BE2C (cell line): ENCODE measurements at regions not wholly inside any gene's neighbourhood (a gene's known extent, or its start where the extent isn't known, plus 50 kb on each side); places are given as distances from the start of the nearest gene placed in this dataset.

Experiments
- DNase-seq: peaks from one replicate; pipeline ENCODE4 v3.0.0-alpha.2; 2020
- H3K27me3 ChIP-seq: fragments of 250-450 bp; sonication (Bioruptor Pico); 2 replicates; pipeline ENCODE4 v1.5.1; 2020; ENCODE audit warnings: mild to moderate bottlenecking
- H3K36me3 ChIP-seq: fragments of 250-450 bp; sonication (Bioruptor Pico); 2 replicates; pipeline ENCODE4 v1.5.1; 2020; ENCODE audit warnings: mild to moderate bottlenecking
- H3K4me1 ChIP-seq: fragments of 250-450 bp; sonication (Bioruptor Pico); 2 replicates; pipeline ENCODE4 v1.5.1; 2020
- H3K4me3 ChIP-seq: 2 replicates; pipeline ENCODE4 v1.5.1; 2011; ENCODE audit warnings: low read depth, low read length
- H3K9me3 ChIP-seq: fragments of 250-450 bp; sonication (Bioruptor Pico); 2 replicates; pipeline ENCODE4 v1.5.1; 2020
- CTCF ChIP-seq: IDR thresholded peaks from 2 replicates; pipeline ENCODE4 v1.5.1; 2012; ENCODE audit warnings: mild to moderate bottlenecking, low read depth, low read length

GRCh38 chr4:43362875-43363636 lies 470.5 kb downstream of the GRXCR1 start:
- H3K4me3 ChIP-seq: no peak overlapping the region
- no peak for TF ChIP-seq CTCF
- no peaks in the 10 kb centered on the region for H3K9me3 ChIP-seq
- no peaks in the 10 kb centered on the region for H3K27me3 ChIP-seq
- DNase-seq: no peak
- no peaks in the 10 kb centered on the region for H3K4me1 ChIP-seq
- no peaks in the 10 kb centered on the region for H3K36me3 ChIP-seq

DNA sequence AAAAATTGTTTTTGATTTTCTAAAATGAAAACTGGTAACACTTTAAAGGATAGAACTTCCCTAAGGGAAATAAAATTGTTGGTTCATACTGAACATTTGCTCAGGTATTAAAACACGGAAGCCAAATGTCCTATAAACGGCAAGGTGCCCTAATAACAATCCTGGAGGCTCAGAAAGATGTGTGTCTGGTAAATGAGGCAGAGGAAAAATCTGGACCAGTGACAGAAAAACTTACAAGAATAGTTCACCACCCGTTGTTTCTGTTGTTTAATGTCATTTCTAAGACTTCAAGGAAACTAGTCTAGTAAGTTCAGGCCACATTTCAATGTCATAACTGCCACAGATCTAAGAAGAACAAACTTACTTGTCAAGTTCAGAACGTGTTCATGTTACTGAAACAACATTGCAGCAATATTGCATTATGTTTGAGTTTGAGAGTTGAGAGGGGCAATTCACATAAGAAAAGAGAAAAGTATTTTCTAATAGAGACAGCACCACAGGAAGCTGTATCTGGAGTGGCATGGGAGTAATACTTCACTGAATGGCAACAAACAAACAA lies 476.6 kb downstream of the GRXCR1 start:
- Histone ChIP-seq H3K36me3 (no peaks in the 10 kb centered on the region), H3K9me3 (no peaks in the 10 kb centered on the region), H3K4me1 (no peaks in the 10 kb centered on the region), H3K4me3 (no peak overlapping the region), H3K27me3 (no peaks in the 10 kb centered on the region)
- no peak for DNase-seq
- no peak for TF ChIP-seq CTCF

DNA sequence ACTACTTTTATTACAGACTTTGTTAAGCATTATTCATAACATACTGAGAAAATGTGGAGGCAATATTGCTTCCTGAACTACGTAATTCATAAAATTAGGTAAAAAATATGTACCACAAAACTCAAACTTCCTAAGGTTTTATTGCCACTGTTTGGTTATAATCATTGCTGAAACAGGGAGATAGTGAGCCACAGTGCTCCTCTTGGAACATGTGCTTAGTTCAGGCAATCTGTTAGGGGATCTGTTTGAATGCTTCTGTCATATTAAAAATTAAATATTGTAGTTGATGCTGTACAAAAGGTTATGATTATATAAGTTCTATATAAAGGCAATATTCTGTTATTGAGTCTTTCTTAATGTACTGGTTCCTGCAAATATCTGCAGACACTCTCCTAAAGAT lies 480.7 kb downstream of the GRXCR1 start:
- TF ChIP-seq CTCF: no peak

GRCh38 chr4:43374216-43374751 lies 481.8 kb downstream of the GRXCR1 start:
- no peak for TF ChIP-seq CTCF
- Histone ChIP-seq H3K36me3 (no peaks in the 10 kb centered on the region), H3K9me3 (no peaks in the 10 kb centered on the region), H3K27me3 (no peaks in the 10 kb centered on the region), H3K4me3 (no peak overlapping the region), H3K4me1 (no peaks in the 10 kb centered on the region)
- DNase-seq: no peak

More for the DNA sequence above, 480.7 kb downstream of the GRXCR1 start:
- Histone ChIP-seq H3K9me3 (no peaks in the 10 kb centered on the region), H3K4me3 (no peak overlapping the region), H3K27me3 (no peaks in the 10 kb centered on the region), H3K36me3 (no peaks in the 10 kb centered on the region), H3K4me1 (no peaks in the 10 kb centered on the region)
- DNase-seq: no peak

- TF ChIP-seq CTCF: no peak
- H3K4me3 ChIP-seq: no peak overlapping the region
- no peaks in the 10 kb centered on the region for H3K36me3 ChIP-seq
- H3K4me1 ChIP-seq: no peaks in the 10 kb centered on the region
- no peaks in the 10 kb centered on the region for H3K27me3 ChIP-seq
- no peaks in the 10 kb centered on the region for H3K9me3 ChIP-seq
- DNase-seq: no peak
Measured at GRCh38 chr4:43379016-43379415, 486.5 kb downstream of the GRXCR1 start.

GRCh38 chr4:43380093-43380492 lies 487.6 kb downstream of the GRXCR1 start:
- Histone ChIP-seq H3K9me3 (no peaks in the 10 kb centered on the region), H3K4me1 (no peaks in the 10 kb centered on the region), H3K36me3 (no peaks in the 10 kb centered on the region), H3K27me3 (no peaks in the 10 kb centered on the region), H3K4me3 (no peak overlapping the region)
- no peak for DNase-seq
- no peak for TF ChIP-seq CTCF
